ENCODE measurements at regions not wholly inside any gene's neighbourhood (a gene's known extent, or its start where the extent isn't known, plus 50 kb on each side); places are given as distances from the start of the nearest gene placed in this dataset.

GRCh38 chr6:73955800-73956199, 259.8 kb downstream of the CD109 start:
- Histone ChIP-seq H3K27me3 (ENCODE audit: control insufficient read depth, insufficient read depth, low read length) (no peaks in the 10 kb centered on the region), H3K27ac (ENCODE audit: low read depth, low read length) (no peak overlapping the region), H3K9me3 (ENCODE audit: control insufficient read depth, insufficient read depth, low read length) (no peaks in the 10 kb centered on the region), H3K4me3 (ENCODE audit: low read depth, low read length) (no peak overlapping the region)
- TF ChIP-seq CTCF (IDR thresholded peaks at IDR 0.05; ENCODE audit: low read depth, low read length), result no peak
- DNase-seq (ENCODE audit: low read depth, low spot score), result no peak
- POLR2A ChIA-PET, result no interaction called here
- CTCF ChIA-PET, result no interaction called here

- no peak overlapping the region for H3K4me3 ChIP-seq (ENCODE audit: low read depth, low read length)
- no peak overlapping the region for H3K27ac ChIP-seq (ENCODE audit: low read depth, low read length)
- ChIA-PET POLR2A (no interaction called here), CTCF (no interaction called here)
- TF ChIP-seq CTCF (IDR thresholded peaks at IDR 0.05; ENCODE audit: low read depth, low read length), result no peak
- no peaks in the 10 kb centered on the region for H3K27me3 ChIP-seq (ENCODE audit: control insufficient read depth, insufficient read depth, low read length)
- no peaks in the 10 kb centered on the region for H3K9me3 ChIP-seq (ENCODE audit: control insufficient read depth, insufficient read depth, low read length)
- DNase-seq (ENCODE audit: low read depth, low spot score), result no peak
These were observed 258.9 kb downstream of the CD109 start for GRCh38 chr6:73954881-73955280.

GRCh38 chr6:73951183-73951582, 255.2 kb downstream of the CD109 start:
- no peak overlapping the region for H3K4me3 ChIP-seq (ENCODE audit: low read depth, low read length)
- H3K27me3 ChIP-seq (ENCODE audit: control insufficient read depth, insufficient read depth, low read length), result no peaks in the 10 kb centered on the region
- H3K9me3 ChIP-seq (ENCODE audit: control insufficient read depth, insufficient read depth, low read length), result 0 out of 2 replicates have a peak, but pooled peaks cover 3% of the 10 kb centered on the region
- no peak overlapping the region for H3K27ac ChIP-seq (ENCODE audit: low read depth, low read length)
- no peak for TF ChIP-seq CTCF (IDR thresholded peaks at IDR 0.05; ENCODE audit: low read depth, low read length)
- ChIA-PET CTCF (no interaction called here), POLR2A (no interaction called here)
- DNase-seq (ENCODE audit: low read depth, low spot score), result no peak

- CTCF ChIA-PET, result interaction anchor here (0.7 to 0.8 kb wide), 2 partner anchors 1265 to 1273 kb away, joined by 3 to 4 read pairs; no protein-coding TSS in a partner anchor
- Histone ChIP-seq H3K4me3 (ENCODE audit: low read depth, low read length) (no peak overlapping the region), H3K27ac (ENCODE audit: low read depth, low read length) (no peak overlapping the region), H3K27me3 (ENCODE audit: control insufficient read depth, insufficient read depth, low read length) (no peaks in the 10 kb centered on the region), H3K9me3 (ENCODE audit: control insufficient read depth, insufficient read depth, low read length) (0 out of 2 replicates have a peak, but pooled peaks cover 3% of the 10 kb centered on the region)
- no peak for TF ChIP-seq CTCF (IDR thresholded peaks at IDR 0.05; ENCODE audit: low read depth, low read length)
- DNase-seq (ENCODE audit: low read depth, low spot score), result no peak
- POLR2A ChIA-PET, result interaction anchor here (0.7 kb wide), 1 partner anchor 419 kb away, joined by 3 read pairs; no protein-coding TSS in a partner anchor
These were observed 248.1 kb downstream of the CD109 start for GRCh38 chr6:73943930-73944652.

- POLR2A ChIA-PET, result no interaction called here
- Histone ChIP-seq H3K27me3 (ENCODE audit: control insufficient read depth, insufficient read depth, low read length) (no peaks in the 10 kb centered on the region), H3K9me3 (ENCODE audit: control insufficient read depth, insufficient read depth, low read length) (0 out of 2 replicates have a peak, but pooled peaks cover 3% of the 10 kb centered on the region), H3K27ac (ENCODE audit: low read depth, low read length) (no peak overlapping the region), H3K4me3 (ENCODE audit: low read depth, low read length) (no peak overlapping the region)
- no peak for DNase-seq (ENCODE audit: low read depth, low spot score)
- CTCF ChIA-PET, result interaction anchor here (0.8 to 2.2 kb wide), 2 partner anchors 26 to 1266 kb away, joined by 3 to 6 read pairs; no protein-coding TSS in a partner anchor
- no peak for TF ChIP-seq CTCF (IDR thresholded peaks at IDR 0.05; ENCODE audit: low read depth, low read length)
These were observed 247.4 kb downstream of the CD109 start for GRCh38 chr6:73943411-73943810.

Data from AG04450 (cell line).